Amniotic stem cell (primary cell): ENCODE measurements at regions not wholly inside any gene's neighbourhood (a gene's known extent, or its start where the extent isn't known, plus 50 kb on each side); places are given as distances from the start of the nearest gene placed in this dataset.
A peak's percentile ranks its signal among the peaks of the same experiment; 100 is the strongest.

Experiments used
- DNase-seq: peaks from one replicate; lab custom pipeline; 2025; lab: John Stamatoyannopoulos, UW

DNA sequence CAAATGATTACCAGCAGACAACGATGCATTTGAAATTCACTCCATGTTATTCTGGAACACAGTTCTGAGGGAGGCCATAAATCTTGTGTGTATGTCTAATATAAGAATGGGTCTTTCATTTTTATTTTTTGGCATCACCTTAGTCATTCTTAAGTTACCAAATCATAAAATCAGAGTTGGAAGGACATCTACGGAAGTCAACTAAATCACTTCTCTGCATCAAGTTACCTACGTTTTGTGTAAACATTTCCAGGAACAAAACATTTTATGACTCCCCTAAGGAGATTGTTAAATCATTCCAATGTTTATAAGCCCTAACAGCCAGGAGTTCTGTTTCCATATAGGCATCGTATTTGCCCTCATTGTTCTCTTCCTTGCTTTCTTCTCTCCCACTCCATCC lies 378.2 kb downstream of the FAM170A start:
- no peak for DNase-seq

GRCh38 chr5:120012431-120012830 lies 383.1 kb downstream of the FAM170A start:
- DNase-seq = no peak

- DNase-seq = no peak
Measured at GRCh38 chr5:120014535-120014934, 385.2 kb downstream of the FAM170A start.

GRCh38 chr5:120016717-120017382 lies 387.5 kb downstream of the FAM170A start:
- DNase-seq = no peak

- DNase-seq = no peak
Measured at GRCh38 chr5:120017513-120017912, 388.2 kb downstream of the FAM170A start.

DNA sequence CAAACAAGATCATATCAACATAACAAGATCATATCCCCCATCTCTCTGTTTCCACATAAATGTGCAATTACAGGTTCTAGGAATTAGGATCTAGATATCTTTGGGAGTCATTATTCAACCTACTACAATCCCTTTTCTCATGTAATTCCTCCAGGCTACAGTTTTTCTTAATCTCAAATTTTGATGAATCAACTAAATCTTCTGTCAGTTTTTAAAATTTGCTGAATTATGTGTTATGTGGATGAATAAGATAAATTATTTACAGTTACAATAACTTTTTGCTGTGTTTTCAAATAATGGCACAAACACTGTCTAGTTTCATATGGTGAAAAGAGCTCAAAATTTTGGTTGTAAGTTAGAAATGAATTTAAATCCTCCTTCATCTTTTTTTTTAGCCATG lies 405.8 kb downstream of the FAM170A start:
- no peak for DNase-seq

DNA sequence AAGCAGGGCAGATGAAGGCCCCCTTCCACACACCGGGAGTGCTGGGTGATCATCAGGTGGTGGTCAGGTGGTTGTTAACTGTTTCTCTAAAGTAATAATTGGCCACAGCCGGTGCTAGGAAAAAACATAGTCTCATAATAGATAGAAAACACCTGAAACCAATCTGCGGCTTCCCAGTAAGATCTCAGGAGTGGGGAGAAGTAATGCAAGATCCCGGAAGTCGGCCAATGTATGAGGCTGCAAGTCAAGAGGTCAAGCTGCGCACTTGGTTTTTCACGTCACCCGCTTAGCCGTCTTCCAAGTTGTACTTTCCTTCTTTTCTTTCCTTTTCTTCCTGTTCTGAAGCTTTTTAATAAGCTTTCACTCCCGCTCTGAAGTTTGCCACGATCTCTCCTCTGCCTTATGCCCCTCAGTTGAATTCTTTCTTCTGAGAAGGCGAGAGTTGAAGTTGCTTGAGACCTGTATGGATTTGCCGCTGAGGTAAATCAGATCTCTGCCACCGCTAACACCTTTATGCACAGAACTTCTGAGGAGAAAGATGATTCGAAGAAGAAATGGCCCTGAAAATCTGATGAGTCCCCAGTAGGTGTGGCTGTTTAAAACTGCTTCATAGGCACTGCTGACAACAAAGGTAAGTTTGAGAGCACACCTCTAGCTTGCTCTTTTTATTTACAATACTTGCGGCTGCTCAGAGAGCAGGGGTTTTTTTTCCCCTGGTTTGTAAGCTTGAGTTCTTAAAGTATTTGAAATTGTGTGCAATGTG lies 406.6 kb downstream of the FAM170A start:
- no peak for DNase-seq

- DNase-seq = no peak
Measured at GRCh38 chr5:120037451-120037850, 408.1 kb downstream of the FAM170A start.

GRCh38 chr5:120039111-120039510 lies 409.8 kb downstream of the FAM170A start:
- DNase-seq = no peak

DNA sequence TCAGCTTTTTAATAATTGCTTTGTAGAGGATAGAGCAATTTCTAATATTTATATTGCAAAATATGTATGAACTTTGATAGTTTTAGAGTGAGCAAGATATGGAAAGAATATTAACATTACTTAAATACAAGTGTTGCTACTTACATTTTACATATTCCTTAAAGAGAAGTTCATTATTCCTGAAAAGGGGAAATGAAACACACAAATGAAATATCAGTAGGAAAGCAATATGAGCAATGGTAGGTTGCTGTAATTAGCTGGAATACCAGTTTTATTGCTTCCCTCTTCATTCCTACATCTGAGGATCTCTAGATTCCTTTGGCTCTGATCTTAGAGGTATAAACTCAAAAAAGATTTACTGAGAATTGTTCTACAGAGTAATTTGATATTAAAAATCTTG lies 414.1 kb downstream of the FAM170A start:
- DNase-seq = no peak

DNA sequence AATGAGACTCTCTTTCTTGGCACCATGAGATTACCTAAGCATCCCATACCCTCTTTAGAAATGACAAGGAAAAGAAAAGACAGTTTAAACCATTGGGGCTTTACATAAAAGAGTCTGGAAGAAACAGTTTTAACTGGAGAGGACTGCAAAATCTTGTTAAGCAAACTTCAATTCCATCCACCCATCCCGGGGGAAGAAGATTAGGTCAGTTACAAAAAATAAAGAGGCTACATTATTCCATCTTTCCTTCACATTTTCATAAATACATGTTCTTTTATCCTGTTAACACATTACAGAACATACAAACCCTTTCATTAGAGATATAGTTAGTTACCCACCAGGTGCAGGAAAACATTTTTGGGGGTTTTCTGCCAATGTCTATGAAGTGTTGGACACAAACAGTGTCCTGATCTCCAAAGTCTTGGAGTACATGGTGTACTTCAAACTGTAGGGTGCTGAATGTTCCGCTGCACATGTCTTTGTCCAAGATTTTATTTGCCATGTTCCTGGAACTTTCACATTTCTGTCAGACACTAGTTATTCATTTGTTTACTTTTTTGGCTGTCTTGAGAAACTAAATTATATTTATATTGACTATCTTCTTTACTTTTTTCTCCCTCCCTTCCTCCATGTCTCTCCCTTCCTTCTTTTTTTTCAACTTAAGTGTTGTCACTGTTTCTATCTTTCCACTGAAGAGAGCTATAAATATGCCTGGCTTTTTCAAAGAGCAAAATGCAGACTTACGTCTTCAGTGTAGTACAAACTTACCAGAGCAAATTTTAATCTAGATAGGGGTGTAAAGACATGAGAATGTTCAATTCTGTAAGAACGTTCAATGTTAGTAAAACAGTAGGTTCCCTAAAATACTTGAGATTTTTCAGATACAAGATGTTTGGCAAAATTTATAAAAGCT lies 410.9 kb upstream of the PRR16 start:
- no peak for DNase-seq

DNA sequence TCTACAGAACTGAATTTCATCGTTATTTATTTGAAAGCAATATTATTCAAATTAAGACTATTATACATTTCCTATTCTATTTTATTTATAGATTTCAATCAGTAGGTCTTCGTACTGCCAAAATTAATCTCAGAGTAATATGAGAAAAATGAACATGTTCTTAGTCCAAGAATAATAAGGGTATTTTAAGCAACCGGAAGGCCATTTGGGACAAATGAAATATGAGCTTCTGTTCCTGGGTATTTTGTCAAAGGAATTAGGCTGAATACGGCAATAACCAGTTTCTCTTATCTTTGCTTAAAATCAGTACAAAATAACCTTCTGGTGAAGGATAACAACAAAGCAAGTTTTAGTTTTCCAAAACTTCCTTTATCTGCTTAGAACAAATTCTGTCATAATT lies 410.3 kb upstream of the PRR16 start:
- no peak for DNase-seq

GRCh38 chr5:120055858-120056257 lies 408.2 kb upstream of the PRR16 start:
- peak; percentile 27 for DNase-seq

DNA sequence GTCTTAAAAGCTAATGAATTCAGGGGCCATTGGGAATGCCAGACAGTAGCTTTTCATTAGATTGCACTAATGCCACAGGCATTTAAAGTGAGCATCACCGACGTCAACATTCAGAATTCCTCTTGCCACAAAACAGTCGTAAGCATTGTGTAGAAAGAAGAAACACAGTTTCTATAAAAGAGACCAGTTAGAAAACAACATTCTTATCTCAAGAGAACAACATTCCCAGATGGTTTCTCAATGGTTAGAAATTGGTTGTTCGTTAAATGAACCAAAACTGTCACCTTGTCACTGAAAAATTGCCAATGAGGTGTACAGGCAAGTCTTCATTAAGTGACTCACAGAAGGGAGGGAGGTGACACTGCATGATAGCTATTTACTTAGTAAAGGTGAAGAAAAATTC lies 401.6 kb upstream of the PRR16 start:
- DNase-seq = no peak

- no peak for DNase-seq
Measured at GRCh38 chr5:120072068-120072761, 391.9 kb upstream of the PRR16 start.

DNA sequence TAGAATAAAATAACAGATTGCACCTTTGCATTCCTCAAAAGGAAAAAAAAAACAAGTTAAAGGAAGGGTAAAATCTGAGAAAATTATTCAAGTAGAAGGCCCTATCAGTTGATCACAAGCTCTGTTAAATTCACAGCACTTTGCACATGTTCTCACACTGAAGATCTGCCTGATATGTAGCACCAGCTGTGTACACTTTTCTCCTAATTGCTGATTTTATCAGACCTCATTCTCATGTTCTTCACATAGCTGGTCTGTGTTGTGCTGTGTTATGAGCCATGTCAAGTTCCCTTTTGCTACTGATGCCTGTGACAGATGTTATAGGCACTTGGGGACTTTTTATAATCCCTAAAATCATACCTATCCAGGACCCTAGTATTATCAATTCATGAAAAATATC lies 390.4 kb upstream of the PRR16 start:
- DNase-seq = no peak

GRCh38 chr5:120080781-120081180 lies 383.3 kb upstream of the PRR16 start:
- DNase-seq = no peak

DNA sequence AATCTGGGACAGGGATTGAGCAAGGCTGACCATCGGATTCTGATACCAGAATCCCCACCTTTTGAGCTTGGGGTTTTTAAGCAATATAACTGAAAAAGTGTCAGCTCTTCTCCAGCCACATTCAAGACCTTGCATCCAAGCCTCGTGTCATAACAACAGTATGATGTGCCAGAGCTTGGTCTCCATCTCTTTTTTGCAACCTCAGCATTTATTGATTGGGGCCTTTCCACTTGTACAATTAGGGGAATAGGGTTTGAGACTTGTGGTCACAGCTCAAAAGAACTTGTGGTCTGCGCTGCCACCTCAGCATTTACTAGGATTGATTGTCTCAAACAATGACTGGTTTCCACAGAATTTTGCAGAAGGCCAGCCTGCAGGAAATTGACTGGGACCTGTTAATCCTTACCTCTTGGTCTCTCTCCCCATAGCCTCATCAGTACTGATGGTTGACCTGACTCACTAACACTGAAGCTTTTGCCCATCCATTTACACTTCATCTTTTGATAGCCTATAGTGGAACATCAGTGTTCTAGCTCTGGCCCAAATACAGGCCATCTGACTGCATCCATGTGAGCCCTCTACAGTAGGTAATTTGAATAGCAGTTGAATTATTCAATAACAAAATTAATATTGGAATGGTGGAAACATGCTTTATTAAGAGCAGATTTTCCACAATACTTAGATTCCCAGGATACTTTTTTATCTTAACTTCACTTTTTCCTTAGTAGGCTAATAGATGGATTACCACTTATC lies 381.6 kb upstream of the PRR16 start:
- DNase-seq = no peak

DNA sequence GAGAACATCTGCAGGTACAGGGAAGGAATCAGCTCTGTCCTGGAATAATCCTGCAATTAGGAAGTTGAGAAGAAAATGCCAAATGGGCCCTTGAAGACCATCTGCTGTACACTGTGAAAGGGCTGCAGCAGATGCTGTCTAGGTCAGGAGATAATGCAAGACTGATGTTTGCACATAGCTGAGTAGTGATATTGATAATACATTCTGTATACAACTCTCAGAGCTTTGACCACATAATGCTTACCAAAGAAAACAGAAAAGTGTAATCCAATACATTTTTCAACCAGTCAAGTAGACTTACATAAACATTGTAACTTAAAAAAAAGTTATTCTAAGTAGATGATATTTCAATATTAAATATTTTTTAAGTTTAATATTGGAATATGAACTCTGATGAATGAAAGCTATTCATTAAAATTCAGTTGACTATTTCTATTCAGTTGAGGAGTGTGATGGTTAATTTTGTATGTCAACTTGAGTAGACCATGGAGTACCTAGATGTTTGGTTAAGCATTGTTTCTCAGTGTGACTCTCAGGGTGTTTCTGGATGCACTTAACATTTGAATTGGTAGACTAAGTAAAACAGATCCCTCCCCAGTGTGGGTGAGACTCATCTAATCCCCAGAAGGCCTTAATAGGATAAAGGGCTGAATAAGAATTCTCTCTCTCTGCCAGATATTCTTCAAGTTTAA lies 380.1 kb upstream of the PRR16 start:
- DNase-seq = no peak

DNA sequence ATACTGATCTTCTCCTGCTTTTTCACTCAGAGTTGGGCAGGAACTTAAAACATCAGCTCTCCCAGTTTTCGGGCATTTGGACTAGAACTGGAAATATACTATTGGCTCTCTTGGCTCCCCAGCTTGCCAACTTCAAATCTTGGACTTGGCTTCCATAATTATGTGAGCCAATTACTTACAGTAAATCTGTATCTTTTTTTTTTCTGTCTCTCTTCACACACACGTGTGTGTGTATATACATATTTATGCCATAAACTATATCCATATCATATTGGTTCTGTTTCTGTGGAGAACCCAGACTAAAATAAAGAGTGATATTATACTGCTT lies 379.6 kb upstream of the PRR16 start:
- no peak for DNase-seq

- no peak for DNase-seq
Measured at GRCh38 chr5:120086081-120086480, 378.0 kb upstream of the PRR16 start.
